Right cardiac atrium (tissue), 5 donors: ENCODE measurements at regions not wholly inside any gene's neighbourhood (a gene's known extent, or its start where the extent isn't known, plus 50 kb on each side); places are given as distances from the start of the nearest gene placed in this dataset.

Experiments
- ATAC-seq, 2 donors: fragments of 200-7000 bp; cut with Tn5 transposase; one replicate each; pipeline versions ENCODE4 v1.8.0 to v1.9.1; 2020; ENCODE audit warnings: moderate library complexity in 2 of 2, mild to moderate bottlenecking in 1 of 2
- DNase-seq, 3 donors: peaks; one replicate each; pipeline ENCODE4 v3.0.0-alpha.2; 2020
- H3K27ac ChIP-seq: one replicate; pipeline ENCODE4 v1.5.1; 2013; ENCODE audit warnings: mild to moderate bottlenecking, low read length, control low read depth, moderate library complexity
- H3K27me3 ChIP-seq: one replicate; pipeline ENCODE4 v1.6.1; 2013; ENCODE audit not compliant: control insufficient read depth, insufficient read depth
- H3K4me1 ChIP-seq: one replicate; pipeline ENCODE4 v1.6.1; 2013; ENCODE audit warnings: low read length; ENCODE audit not compliant: control insufficient read depth, insufficient read depth
- H3K4me3 ChIP-seq: one replicate; pipeline ENCODE4 v1.5.1; 2013; ENCODE audit warnings: low read length, control low read depth
- H3K9me3 ChIP-seq: one replicate; pipeline ENCODE4 v1.6.1; 2013; ENCODE audit warnings: low read length; ENCODE audit not compliant: control insufficient read depth
- WGBS: extraction: QIAGEN DNeasy Blood & Tissue Kit; methylation state at CpG from one replicate; pipeline ENCODE4 v1.1.7; 2013; 5-methylcytosine and 5-hydroxymethylcytosine counted together
- intact Hi-C, 4 donors: fragments of 100-400 bp; cut with DNase I; formaldehyde crosslinking; loops; one replicate each; pipeline versions ENCODE4 v1.11.0 to v1.14.0; 2022 to 2023
- donor health status: healthy with polysubstance abuse.
- donor health status: DM: no; HTN: yes; CAD: no.
- donor health status: DM: no; HTN: no; CAD: no.
- donor health status: DM: no; HTN: yes; CAD: no; lungs with severe emphysema.
- donor health status: DM: yes; HTN: yes; CAD: no.

DNA sequence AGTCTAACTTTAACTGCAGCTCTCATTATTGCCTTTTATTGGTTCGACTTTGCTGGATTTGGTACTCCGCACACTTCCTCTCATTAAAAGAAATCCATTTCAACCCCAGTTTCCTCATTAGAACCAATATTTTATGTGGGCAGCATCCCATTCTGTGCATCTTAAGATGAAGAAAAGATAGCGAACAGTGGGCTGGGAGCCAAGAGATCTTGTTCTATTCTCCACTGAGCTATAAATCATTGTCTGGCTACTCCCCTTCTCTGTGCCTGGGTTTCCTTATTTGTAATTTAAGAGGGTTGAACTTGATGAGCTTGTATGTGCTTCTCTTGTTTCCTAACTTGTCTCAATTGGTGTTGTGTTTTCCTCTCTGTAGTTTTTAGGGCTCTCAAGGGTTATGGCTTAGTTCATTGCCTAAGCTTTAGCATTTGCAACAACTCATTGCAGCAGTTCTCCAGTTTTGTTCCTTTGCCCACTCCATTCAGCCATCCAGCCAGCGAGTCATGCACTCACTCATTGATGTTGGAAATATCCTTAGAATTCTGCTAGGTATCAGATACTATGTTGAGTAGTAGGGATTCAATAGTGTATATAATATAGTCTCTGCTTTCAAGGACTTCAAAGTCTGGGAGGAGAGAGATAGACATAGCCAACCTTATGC lies 273.3 kb upstream of the TNC start:
- no peaks in the 10 kb centered on the region for H3K27me3 ChIP-seq
- intact Hi-C loops: no loop called here
- H3K4me3 ChIP-seq: no peak overlapping the region
- no peak overlapping the region for H3K27ac ChIP-seq
- no peak for ATAC-seq
- H3K9me3 ChIP-seq: no peaks in the 10 kb centered on the region
- H3K4me1 ChIP-seq: no peaks in the 10 kb centered on the region
- no peak for DNase-seq
- 85% methylated on average over 4 of the region's 4 CpGs for WGBS

DNA sequence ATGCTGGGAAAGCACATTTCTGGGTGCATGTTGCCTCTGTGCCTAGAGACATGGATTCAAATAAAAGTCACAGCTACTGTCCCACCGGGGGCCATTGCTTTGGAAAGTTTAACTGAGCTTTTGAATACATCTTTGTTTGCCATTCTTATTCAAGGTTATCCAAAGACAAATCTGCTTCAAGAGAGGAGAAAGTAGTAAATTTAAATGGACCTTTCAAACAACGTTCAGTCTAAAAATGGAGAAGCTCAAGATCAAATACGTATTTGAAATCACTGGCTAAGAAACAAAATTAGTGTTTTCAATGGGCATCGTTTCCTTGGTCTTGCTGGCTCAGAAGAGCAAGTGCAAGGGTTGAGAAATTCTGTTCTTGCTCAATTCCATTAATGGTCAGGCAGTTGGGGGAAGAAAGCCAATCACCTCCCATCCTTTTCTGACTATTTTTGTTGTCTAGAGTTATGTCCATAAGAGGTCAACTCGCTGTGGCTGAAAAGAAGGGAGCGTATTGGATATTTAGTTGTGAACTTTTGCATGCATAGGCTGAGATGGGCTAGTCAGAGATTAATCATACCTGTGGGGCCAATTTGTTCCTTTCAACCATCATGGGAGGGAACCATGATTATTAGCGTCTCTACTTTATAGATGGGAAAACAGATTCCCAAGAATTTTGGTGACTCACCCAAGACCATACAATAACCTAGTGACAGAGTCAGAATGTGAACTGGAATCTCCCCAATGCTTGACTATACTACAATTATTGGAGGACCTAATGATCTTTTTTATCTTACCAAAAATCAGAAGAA lies 276.2 kb upstream of the TNC start:
- WGBS: 81% methylated on average over 7 of the region's 7 CpGs

DNA sequence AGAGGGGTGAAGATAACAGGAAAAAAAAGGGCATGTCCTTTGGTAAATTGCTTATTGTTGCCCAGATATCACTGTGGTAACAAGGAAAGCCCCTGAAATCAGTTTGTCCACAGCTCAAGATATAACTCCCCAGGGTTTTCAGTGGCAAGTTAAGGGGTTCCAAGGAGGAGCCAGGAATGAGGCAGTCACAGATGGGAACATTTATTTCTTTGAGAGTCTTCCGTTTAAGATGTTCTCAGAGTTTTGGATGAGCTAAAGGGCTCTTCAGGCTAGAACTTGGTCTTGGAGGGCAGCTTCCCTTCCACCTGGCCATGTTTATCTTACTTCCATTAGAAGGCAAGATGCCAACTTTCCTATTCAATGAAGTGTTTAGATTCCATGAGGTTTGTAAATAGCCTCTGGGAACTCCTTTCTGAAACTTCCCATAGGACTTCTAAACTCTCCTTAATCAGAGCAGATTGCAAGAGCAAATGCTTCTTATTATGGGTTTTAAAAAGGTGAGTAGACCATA lies 277.6 kb upstream of the TNC start:
- H3K27me3 ChIP-seq: no peaks in the 10 kb centered on the region
- H3K9me3 ChIP-seq: no peaks in the 10 kb centered on the region
- DNase-seq (no peak), ATAC-seq (peak; percentile 79 to 81)
- no peaks in the 10 kb centered on the region for H3K4me1 ChIP-seq
- WGBS: 40% methylated on average over 1 of the region's 1 CpG
- H3K27ac ChIP-seq: no peak overlapping the region
- no peak overlapping the region for H3K4me3 ChIP-seq
- intact Hi-C loops: no loop called here

More for the DNA sequence above, 276.2 kb upstream of the TNC start:
- no peak overlapping the region for H3K27ac ChIP-seq
- no peaks in the 10 kb centered on the region for H3K27me3 ChIP-seq
- H3K9me3 ChIP-seq: no peaks in the 10 kb centered on the region
- no peak for DNase-seq
- no peak for ATAC-seq
- intact Hi-C loops: no loop called here
- H3K4me3 ChIP-seq: no peak overlapping the region
- no peaks in the 10 kb centered on the region for H3K4me1 ChIP-seq

DNA sequence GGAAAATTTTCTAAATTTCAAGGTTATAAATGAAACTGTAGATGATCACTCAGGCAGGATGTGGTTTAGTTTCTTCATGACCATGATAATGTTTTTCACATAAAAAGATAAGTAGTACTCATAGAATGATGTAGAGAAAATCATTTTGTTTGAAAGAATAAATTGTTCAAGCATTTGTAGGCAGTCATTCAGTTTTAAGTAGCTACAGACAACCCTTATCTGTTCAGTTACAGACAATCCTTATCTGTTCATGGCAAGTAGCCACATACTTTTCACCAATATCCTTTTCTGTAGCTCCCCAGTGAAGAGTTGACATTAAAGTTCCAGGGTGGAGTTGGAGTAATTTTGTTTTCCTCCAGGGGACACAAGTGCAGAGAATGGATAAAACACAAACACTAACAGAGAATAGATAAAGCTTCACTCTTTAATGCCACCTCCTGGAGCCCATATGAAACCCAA lies 278.1 kb upstream of the TNC start:
- H3K27ac ChIP-seq: no peak overlapping the region
- peak; percentile 65 to 66 for ATAC-seq
- H3K27me3 ChIP-seq: no peaks in the 10 kb centered on the region
- H3K4me1 ChIP-seq: no peaks in the 10 kb centered on the region
- no peaks in the 10 kb centered on the region for H3K9me3 ChIP-seq
- no peak for DNase-seq
- no peak overlapping the region for H3K4me3 ChIP-seq
- intact Hi-C loops: no loop called here

DNA sequence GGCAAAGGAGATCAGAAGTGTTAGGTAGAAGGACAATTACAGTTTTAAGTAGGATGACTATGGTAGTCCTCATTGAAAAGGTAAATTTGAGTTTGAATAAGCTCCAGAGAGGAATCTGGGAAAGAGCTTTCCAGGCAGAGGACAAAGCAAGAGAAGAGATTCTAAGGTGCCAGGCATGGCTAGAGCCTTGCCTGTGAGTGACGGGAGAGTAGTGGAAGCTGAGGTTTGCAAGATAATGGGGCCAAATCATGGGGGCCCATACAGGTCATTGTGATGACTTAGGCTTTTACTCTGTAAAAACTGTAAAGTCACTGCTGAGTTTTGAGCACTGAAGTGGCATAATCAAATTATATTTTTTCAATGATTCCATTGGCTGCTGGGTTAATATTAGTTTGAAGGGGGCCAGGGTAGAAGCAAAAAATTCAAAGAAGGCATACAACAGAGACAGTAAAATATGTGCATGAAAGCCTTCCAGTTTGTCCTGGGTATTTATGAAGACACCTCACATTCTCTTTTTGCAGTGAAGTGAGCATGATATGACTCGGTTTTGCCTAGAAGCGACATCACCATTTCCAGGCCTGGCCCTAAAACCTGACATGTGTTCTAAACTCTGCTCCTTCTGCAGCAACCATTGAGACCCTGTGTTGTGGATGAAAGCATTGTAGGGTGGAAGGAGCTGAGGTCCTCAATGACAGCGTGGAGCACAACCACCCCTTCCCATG lies 279.8 kb upstream of the TNC start:
- no peaks in the 10 kb centered on the region for H3K4me1 ChIP-seq
- no peak overlapping the region for H3K4me3 ChIP-seq
- no peaks in the 10 kb centered on the region for H3K9me3 ChIP-seq
- 80% methylated on average over 4 of the region's 4 CpGs for WGBS
- DNase-seq (no peak), ATAC-seq (no peak)
- intact Hi-C loops: no loop called here
- H3K27ac ChIP-seq: no peak overlapping the region
- H3K27me3 ChIP-seq: no peaks in the 10 kb centered on the region

DNA sequence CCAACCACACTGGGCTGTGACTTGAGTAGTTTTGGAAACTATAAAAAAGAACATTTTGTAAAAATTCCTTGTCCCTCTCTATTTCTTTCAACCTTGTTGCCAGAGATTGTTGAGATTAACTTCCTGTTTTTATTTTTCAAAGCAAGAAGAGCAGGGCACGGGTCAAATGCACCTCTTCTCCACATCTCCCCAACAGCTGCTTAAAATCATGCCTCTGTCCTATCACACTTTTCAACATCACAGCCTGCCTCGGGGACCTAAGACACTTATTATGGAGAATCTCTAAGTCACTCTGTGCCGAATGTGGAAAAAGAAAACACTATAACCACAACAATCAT lies 280.3 kb upstream of the TNC start:
- Histone ChIP-seq H3K4me3 (no peak overlapping the region), H3K9me3 (no peaks in the 10 kb centered on the region), H3K27ac (no peak overlapping the region), H3K27me3 (no peaks in the 10 kb centered on the region), H3K4me1 (no peaks in the 10 kb centered on the region)
- intact Hi-C loops: no loop called here
- no peak for ATAC-seq
- WGBS: 35% methylated on average over 3 of the region's 3 CpGs
- no peak for DNase-seq

DNA sequence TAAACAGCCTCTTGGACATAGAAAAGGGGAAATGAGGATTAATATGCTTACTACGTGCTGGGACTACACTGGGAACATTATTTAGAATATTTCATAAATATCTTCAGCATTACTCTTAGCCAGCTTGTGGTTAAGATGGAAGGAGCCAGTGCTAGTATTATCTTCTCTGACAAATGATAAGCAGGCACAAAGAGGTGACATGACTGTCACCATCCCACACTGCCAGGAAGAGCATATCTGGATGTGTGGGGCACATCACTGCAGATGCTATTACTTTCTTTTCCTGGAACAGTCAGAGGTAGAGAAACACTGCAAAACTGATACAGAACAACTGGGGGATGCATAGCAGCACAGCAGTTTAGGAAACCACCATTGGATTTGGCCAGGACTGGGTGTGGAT lies 281.0 kb upstream of the TNC start:
- H3K9me3 ChIP-seq: no peaks in the 10 kb centered on the region
- H3K4me3 ChIP-seq: no peak overlapping the region
- H3K27me3 ChIP-seq: no peaks in the 10 kb centered on the region
- intact Hi-C loops: no loop called here
- DNase-seq (no peak), ATAC-seq (no peak)
- H3K27ac ChIP-seq: no peak overlapping the region
- no peaks in the 10 kb centered on the region for H3K4me1 ChIP-seq
- WGBS: 34% methylated on average over 1 of the region's 1 CpG

DNA sequence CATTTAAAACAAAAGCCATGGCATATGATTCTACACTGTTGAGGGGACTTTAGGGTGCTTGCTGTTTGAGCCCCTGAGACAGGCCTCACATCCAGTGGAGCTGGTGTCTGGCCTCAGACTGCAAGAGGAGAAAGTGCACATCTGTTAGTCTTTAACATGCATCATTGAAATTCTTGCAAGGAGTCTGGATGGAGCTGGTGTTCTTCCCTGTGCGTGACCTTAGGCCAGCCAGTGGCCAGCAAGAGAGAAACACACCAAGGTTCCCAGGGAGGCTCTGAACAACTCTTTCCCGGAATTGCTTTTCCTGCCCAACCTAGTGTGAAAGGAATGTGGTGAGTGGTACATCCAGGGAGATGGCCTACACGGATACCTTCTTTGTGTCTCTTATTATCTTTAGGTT lies 282.8 kb upstream of the TNC start:
- no peak overlapping the region for H3K4me3 ChIP-seq
- DNase-seq (no peak), ATAC-seq (no peak)
- H3K27me3 ChIP-seq: no peaks in the 10 kb centered on the region
- intact Hi-C loops: no loop called here
- WGBS: 77% methylated on average over 3 of the region's 3 CpGs
- H3K9me3 ChIP-seq: no peaks in the 10 kb centered on the region
- no peak overlapping the region for H3K27ac ChIP-seq
- no peaks in the 10 kb centered on the region for H3K4me1 ChIP-seq

DNA sequence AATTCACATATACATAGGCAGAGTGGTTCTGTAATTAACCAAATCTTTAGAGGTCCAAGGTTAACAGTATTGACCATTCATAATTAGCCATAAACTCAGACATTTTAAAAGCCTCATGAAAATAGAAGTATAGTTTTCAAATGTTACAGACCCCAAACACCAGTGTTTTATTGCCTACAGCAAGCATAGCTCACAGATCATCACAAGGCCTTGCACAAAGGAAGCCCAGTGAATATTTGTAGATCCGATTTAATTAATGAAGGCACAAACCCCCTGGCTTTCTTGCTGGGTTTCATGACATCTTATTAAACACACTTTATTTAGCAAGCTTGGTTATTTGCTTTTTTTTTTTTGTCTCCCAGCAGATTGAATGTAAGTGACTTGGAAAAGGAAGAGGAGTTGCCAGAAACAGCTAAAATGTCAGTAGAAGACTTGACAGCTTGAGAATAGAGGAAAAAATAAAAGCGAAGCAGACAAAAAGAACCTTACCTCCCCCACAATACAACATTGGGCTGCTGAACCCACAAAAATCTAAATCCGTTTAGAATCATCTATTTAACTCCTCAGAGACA lies 283.9 kb upstream of the TNC start:
- Histone ChIP-seq H3K27ac (no peak overlapping the region), H3K4me1 (no peaks in the 10 kb centered on the region), H3K4me3 (no peak overlapping the region), H3K9me3 (no peaks in the 10 kb centered on the region), H3K27me3 (no peaks in the 10 kb centered on the region)
- DNase-seq (no peak), ATAC-seq (no peak)
- intact Hi-C loops: no loop called here
- WGBS: 58% methylated on average over 3 of the region's 3 CpGs

DNA sequence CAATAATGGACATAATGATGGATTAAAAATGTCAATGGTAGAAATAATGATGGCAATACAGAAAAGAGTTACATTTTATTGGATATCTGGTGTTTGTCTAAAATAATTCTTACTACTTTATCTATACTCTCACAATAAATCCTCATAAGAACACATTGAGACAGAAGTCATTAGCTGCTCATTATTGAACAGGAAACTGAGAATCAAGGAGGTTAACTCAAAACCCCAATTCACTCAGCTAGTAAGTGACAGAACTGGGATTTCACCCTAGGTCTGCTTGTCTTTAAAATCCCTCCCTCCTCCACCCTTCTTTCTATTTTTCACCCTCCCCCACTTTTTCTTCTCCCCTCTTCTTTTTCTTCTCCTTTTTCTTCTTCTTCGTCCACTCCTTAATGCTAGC lies 285.8 kb upstream of the TNC start:
- Histone ChIP-seq H3K9me3 (no peaks in the 10 kb centered on the region), H3K27ac (no peak overlapping the region), H3K4me3 (no peak overlapping the region), H3K4me1 (no peaks in the 10 kb centered on the region), H3K27me3 (no peaks in the 10 kb centered on the region)
- ATAC-seq: no peak
- intact Hi-C loops: no loop called here
- WGBS: 96% methylated on average over 1 of the region's 1 CpG
- no peak for DNase-seq

DNA sequence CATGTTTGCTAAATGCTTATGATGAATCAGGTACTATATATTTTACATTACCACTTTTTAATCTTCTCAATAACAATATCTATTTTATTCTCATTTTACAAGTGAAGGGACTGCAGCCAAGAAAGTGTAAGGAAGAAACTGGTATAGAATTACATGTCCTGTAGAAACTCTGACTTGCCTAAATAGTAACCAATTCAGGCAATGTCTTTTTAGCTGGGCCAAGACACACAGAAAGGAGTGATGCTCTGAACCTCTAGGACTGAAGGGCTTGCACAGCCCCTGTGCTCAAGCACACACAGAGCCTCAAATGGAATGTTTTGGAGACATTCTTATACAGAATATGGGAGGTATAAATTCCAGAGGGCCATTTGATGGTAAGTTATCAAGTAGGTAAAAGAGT lies 286.4 kb upstream of the TNC start:
- Histone ChIP-seq H3K9me3 (no peaks in the 10 kb centered on the region), H3K27ac (no peak overlapping the region), H3K27me3 (no peaks in the 10 kb centered on the region), H3K4me3 (no peak overlapping the region), H3K4me1 (no peaks in the 10 kb centered on the region)
- ATAC-seq: no peak
- intact Hi-C loops: no loop called here
- no peak for DNase-seq
